Prostate gland (tissue), 2 donors: ENCODE measurements at regions not wholly inside any gene's neighbourhood (a gene's known extent, or its start where the extent isn't known, plus 50 kb on each side); places are given as distances from the start of the nearest gene placed in this dataset.

ENCODE experiments used
- DNase-seq: peaks from one replicate; pipeline ENCODE4 v3.0.0-alpha.2; 2019; ENCODE audit warnings: low spot score
- H3K27ac ChIP-seq, 2 donors: fragments of 200-600 bp; sonication (generic); 2 replicates each; pipeline ENCODE4 v1.5.1; 2017 to 2019
- H3K27me3 ChIP-seq: fragments of 200-600 bp; sonication (generic); replicated peaks from 2 replicates; pipeline ENCODE4 v1.5.1; 2019; ENCODE audit not compliant: insufficient read depth
- H3K36me3 ChIP-seq, 2 donors: fragments of 200-600 bp; sonication (generic); 1 replicate in 1 of 2; 2 replicates in 1 of 2; pipeline versions ENCODE4 v1.5.1 to v1.8.1; 2017 to 2019
- H3K4me1 ChIP-seq: fragments of 200-600 bp; sonication (generic); replicated peaks from 2 replicates; pipeline ENCODE4 v1.5.1; 2019
- H3K4me3 ChIP-seq, 2 donors: fragments of 200-600 bp; sonication (generic); 2 replicates each; pipeline ENCODE4 v1.5.1; 2017 to 2019
- H3K9me3 ChIP-seq: fragments of 200-600 bp; sonication (generic); 2 replicates; pipeline ENCODE4 v1.5.1; 2017
- CTCF ChIP-seq, 4 experiments: fragments of 200-600 bp in 2 of 4; fragments of 450-650 bp in 2 of 4; sonication (generic) in 2 of 4; IDR thresholded peaks; 1 replicate in 3 of 4; 2 replicates in 1 of 4; pipeline ENCODE4 v1.5.1; 2016 to 2019; ENCODE audit warnings: antibody characterized with exemption in 4 of 4, mild to moderate bottlenecking in 2 of 4, moderate library complexity in 2 of 4
- POLR2A ChIP-seq: fragments of 450-650 bp; IDR thresholded peaks from one replicate; pipeline ENCODE4 v1.6.1; 2016; ENCODE audit warnings: antibody characterized with exemption, mild to moderate bottlenecking
- POLR2AphosphoS5 ChIP-seq: sonication (generic); formaldehyde crosslinking; IDR thresholded peaks from one replicate; pipeline ENCODE4 v1.6.1; 2017; ENCODE audit warnings: antibody characterized with exemption
- WGBS: methylation state at CpG from one replicate; pipeline ENCODE4 v1.1.5; 2018; 5-methylcytosine and 5-hydroxymethylcytosine counted together
- intact Hi-C: fragments of 100-400 bp; cut with DNase I; formaldehyde crosslinking; loops from one replicate; pipeline ENCODE4 v1.14.2; 2022

GRCh38 chr11:103703954-103704353 lies 332.5 kb upstream of the DDI1 start:
- H3K36me3 ChIP-seq: no peaks in the 10 kb centered on the region
- 83% methylated on average over 6 of the region's 6 CpGs for WGBS
- no peak for DNase-seq
- no peak overlapping the region for H3K27ac ChIP-seq
- no peaks in the 10 kb centered on the region for H3K9me3 ChIP-seq
- H3K27me3 ChIP-seq: no peaks in the 10 kb centered on the region
- H3K4me3 ChIP-seq: no peak overlapping the region
- no peak for TF ChIP-seq POLR2A
- no peak for TF ChIP-seq POLR2AphosphoS5
- intact Hi-C loops: no loop called here
- H3K4me1 ChIP-seq: no peaks in the 10 kb centered on the region

DNA sequence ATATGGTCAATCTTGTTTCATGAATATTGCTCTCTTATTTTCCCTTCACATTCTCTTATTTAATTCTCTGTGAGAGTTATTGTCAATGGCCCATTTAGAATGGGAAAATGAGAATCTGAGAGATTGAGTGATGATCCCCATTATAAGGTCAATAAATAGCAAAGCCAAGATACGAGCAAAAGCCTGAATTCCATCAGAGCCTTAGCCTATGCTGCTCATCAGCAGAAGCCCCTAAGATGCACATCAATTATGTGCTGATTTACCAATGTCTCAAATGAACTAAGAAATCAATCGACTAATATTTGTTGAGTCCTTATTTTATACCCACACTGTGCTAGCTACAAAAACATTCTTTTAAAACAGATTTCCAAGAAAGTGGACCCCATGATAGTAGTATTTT lies 330.8 kb upstream of the DDI1 start:
- H3K4me3 ChIP-seq: no peak overlapping the region
- 90% methylated on average over 2 of the region's 2 CpGs for WGBS
- TF ChIP-seq CTCF (IDR thresholded peaks at IDR 0.05) (no peak), POLR2AphosphoS5 (no peak), POLR2A (no peak)
- H3K27ac ChIP-seq: no peak overlapping the region
- no peaks in the 10 kb centered on the region for H3K9me3 ChIP-seq
- no peaks in the 10 kb centered on the region for H3K27me3 ChIP-seq
- DNase-seq: no peak
- no peaks in the 10 kb centered on the region for H3K36me3 ChIP-seq
- H3K4me1 ChIP-seq: no peaks in the 10 kb centered on the region
- intact Hi-C loops: no loop called here

- Histone ChIP-seq H3K4me1 (no peaks in the 10 kb centered on the region), H3K36me3 (no peaks in the 10 kb centered on the region), H3K27ac (no peak overlapping the region), H3K4me3 (no peak overlapping the region), H3K9me3 (no peaks in the 10 kb centered on the region), H3K27me3 (no peaks in the 10 kb centered on the region)
- TF ChIP-seq CTCF (IDR thresholded peaks at IDR 0.05) (no peak), POLR2AphosphoS5 (no peak), POLR2A (no peak)
- no peak for DNase-seq
- intact Hi-C loops: no loop called here
- 50% methylated on average over 2 of the region's 2 CpGs for WGBS
Observed at GRCh38 chr11:103709371-103709770, 327.1 kb upstream of the DDI1 start.

GRCh38 chr11:103714246-103714645 lies 322.2 kb upstream of the DDI1 start:
- H3K9me3 ChIP-seq: no peaks in the 10 kb centered on the region
- no peak for DNase-seq
- no peak overlapping the region for H3K4me3 ChIP-seq
- intact Hi-C loops: no loop called here
- no peak overlapping the region for H3K27ac ChIP-seq
- no peaks in the 10 kb centered on the region for H3K27me3 ChIP-seq
- TF ChIP-seq POLR2A (no peak), POLR2AphosphoS5 (no peak), CTCF (IDR thresholded peaks at IDR 0.05) (no peak)
- H3K36me3 ChIP-seq: no peaks in the 10 kb centered on the region
- no peaks in the 10 kb centered on the region for H3K4me1 ChIP-seq

DNA sequence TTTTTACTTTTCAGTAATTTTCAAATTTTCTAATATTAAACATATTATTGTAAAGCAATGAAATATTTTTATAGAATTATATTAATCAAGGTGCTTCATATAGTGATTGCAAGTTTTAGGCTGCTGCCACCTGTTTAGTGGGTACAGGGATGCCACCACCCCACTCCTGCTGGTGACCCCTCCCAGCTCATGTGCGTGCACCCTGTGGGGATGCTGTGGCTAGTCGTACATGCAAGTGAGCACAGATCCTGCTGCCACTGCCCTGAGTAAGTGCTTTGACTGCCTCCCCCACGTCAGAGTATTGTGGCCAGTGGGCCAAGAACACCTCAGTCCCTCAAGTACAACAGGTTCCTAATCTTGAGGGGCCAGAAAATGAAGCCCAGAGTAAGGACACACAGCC lies 320.1 kb upstream of the DDI1 start:
- Histone ChIP-seq H3K27me3 (no peaks in the 10 kb centered on the region), H3K4me3 (no peak overlapping the region), H3K9me3 (no peaks in the 10 kb centered on the region), H3K36me3 (no peaks in the 10 kb centered on the region), H3K27ac (no peak overlapping the region), H3K4me1 (no peaks in the 10 kb centered on the region)
- DNase-seq: no peak
- 77% methylated on average over 3 of the region's 3 CpGs for WGBS
- TF ChIP-seq POLR2AphosphoS5 (no peak), CTCF (IDR thresholded peaks at IDR 0.05) (no peak), POLR2A (no peak)
- intact Hi-C loops: no loop called here
